Right kidney (tissue), 1 donor: ENCODE measurements at regions not wholly inside any gene's neighbourhood (a gene's known extent, or its start where the extent isn't known, plus 50 kb on each side); places are given as distances from the start of the nearest gene placed in this dataset.

Source experiments
- DNase-seq: peaks from one replicate; pipeline ENCODE4 v3.0.0-alpha.2; 2016

DNA sequence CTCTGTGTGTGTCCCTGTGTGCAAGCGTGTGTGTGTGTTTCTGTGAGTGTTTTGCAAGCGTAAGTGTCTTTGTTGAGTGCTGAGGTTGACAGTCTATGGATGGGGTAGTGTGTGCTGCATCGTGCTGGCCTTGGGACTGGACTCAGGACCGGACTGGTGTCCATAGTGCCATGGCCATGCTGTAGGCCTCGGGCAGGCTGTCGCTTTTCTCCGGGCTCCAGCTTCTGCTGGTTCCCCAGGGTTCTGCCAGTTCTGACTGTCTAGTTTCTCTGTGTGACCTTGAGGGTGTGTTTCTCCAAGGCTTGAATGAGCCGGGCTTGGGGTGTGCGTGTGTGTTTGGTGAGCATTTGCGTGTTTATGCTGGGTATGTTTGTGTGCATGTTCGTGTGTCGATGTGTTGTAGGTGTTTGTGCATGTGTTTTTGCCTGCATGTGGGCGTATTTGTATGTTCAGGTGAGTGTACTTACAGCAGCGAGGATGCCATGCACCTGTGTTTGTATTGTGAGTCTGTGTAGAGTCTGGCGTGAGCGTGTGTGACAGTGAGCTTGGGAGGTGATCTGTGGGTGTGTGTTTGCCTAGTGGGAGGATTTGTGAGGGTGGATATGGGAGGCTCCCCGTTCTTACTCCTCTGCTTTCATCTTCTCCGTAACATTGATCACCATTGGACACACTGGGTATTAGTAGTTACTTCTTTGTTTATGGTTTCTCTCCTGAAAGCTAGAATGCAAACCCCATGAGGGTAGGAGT, 51.7 kb upstream of the POU3F1 start:
- DNase-seq, result no peak

DNA sequence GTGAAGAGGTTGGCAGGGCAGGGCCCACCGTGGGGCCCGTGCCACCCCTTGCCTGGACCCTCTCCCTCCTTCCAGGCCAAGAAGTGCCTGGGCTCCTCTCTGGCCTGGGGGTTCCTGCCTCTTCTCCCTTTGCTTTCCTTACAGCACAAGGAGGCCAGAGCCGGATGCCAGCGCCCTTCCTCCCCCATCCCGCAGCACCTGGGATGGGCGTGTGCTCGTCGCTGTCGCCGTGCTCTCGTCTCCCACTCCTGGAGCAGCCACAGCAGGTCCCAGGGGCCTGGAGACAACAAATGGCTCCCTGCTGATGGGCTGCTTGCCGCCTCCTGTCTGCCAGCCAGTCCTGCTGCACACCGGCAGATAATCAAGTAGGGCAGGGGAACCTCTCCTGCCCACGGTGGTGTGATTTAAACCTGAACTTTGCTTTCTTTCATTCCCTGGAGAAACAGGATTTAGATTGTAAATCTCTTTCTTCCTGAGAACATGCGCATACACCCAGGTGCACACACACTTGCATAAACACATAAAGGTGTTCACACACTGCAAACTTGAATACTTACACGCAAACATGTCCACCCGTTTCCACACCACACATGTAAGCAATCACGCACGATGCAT, 50.8 kb upstream of the POU3F1 start:
- no peak for DNase-seq
